NCI-H1092 treated with DMSO at 0.1 percent for 48 hours (cell line): ENCODE measurements at regions not wholly inside any gene's neighbourhood (a gene's known extent, or its start where the extent isn't known, plus 50 kb on each side); places are given as distances from the start of the nearest gene placed in this dataset.
A peak's percentile ranks its signal among the peaks of the same experiment; 100 is the strongest.
"Not testable (repeated sequence)": the region's sequence is repeated elsewhere in the genome, so short reads cannot be mapped to it uniquely, and the experiment has no call there.

Source experiments
- DNase-seq: peaks from one replicate; lab custom pipeline; 2025; lab: John Stamatoyannopoulos, UW

DNA sequence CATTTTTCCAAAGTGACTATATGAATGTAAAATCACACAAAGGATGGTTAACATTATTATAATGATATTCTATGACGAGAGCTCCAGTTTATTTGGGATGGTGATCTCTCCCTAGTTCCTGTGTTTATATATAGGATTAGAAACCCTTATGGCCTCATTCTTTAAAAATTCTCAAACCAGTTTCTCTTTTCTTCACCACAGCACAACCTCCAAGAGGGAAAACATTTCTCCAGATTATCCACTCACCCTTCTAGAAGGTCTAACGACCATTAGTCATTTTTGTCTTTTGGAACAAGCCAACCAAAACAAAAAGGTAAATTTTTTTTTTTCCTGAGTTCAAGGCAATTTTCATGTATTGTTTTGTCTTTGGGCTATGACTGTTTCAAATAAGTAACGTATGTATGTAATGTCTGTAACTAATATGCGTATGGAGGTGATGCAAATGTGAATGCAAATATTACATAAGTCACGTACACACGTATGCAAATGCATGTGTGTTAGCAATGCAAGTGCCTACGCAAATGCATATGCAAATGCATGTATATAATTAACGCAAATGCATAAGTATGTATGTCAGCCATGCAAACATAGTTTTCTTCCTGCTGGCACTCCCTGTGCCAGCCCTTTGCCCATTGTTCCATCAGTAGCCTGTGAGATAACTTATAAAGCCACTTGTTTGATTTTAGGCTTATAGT, 72.5 kb upstream of the MORC3 start:
- no peak for DNase-seq

GRCh38 chr21:36249576-36250422, 70.2 kb upstream of the MORC3 start:
- no peak for DNase-seq

DNA sequence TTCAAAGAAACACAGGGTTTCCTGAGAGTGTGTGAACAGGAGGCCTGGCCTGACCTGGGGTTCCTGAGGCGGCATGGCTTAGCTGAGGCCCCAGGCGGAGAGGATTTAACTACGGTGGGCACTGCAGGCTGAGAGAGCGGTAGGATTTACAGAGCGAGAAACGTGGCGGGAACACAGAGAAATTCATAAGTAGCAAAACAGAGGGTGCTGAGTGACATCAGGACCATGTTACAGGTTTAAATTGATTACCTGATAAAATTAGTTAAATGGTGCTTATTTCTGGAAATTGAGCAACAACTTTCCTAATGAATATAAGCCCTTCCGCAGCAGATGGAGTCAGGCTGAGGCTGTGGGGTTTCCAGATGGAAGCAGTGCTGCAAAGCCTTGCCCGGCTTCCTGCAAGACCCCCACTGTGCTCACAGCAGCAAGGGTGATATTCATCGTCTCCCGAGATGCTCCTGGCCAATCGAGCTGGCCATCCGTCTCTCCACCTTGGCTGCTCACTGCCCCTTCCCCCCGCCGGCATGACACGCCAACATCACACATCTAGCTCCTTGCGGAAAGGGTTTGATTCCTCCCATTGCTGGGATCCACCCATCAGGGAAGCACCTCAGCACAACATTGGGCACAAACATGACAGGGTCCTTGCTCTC, 69.4 kb upstream of the MORC3 start:
- DNase-seq = no peak

DNA sequence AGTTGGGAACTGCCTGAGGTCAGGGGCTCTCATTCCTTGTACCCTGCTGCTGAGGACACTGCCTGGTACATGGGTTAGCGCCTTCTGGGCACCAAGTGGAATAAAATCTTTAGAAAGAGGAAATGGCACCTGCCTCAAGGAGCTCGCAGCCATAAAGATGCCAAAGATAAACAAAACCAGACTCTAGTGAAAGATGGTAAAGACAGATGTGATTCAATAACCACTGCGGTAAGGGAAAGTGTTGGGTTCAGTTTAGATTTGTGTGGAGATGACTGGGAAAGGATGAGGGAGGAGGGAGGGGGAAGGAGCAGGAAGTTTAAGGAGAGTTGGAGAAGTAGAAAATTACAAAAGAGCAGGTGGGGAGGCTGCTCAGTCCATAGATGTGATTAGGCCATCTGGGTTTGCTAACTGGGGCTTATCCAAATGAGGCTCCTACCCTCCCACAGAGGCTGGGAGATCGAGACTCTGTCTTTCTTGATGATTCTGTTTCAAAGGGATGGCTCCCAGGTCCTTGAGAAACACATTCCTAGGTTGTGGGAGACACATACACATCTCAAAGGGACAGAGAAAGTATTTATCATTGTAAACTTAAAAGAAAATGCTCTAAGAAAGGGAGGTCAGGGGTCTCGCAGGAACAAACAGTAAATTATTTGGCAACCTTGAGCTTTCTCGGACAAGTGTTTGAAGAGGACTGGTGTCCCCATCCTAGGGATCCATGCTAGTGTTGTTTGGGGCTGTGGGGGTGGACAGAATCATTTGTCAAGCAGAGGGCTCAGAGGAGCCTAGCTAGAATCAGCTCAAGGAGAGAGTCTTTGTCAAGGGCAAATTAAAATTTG, 65.7 kb upstream of the MORC3 start:
- no peak for DNase-seq

GRCh38 chr21:36255663-36256062, 64.3 kb upstream of the MORC3 start:
- no peak for DNase-seq

DNA sequence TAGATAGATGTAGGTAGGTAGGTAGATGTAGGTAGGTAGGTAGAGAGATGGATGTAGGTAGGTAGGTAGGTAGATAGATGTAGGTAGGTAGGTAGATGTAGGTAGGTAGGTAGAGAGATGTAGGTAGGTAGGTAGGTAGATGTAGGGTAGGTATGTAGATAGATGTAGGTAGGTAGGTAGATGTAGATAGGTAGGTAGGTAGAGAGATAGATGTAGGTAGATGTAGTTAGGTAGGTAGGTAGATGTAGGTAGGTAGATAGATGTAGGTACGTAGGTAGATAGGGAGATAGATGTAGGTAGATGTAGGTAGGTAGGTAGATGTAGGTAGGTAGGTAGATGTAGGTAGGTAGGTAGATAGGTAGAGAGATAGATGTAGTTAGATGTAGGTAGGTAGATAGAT, 62.3 kb upstream of the MORC3 start:
- DNase-seq = no peak

GRCh38 chr21:36260030-36260787, 59.8 kb upstream of the MORC3 start:
- peak; percentile 49 for DNase-seq

DNA sequence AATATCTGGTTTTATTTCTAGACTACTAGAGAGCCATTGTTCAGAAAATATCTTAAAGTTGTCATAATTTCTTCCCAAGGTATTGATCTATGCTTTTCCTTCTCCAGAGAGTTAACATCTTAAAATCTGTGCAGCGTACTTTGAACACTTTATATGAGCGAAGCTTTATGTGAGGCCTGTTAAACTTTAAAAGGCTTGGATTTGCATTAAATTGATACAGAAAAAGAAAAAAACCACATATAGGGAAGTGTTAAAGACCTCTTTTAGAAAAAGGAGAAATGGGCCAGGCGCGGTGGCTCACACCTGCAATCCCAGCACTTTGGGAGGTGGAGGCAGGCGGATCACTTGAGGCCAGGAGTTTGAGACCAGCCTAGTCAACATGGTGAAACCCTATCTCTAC, 59.2 kb upstream of the MORC3 start:
- DNase-seq = no peak

- no peak for DNase-seq
Measured at GRCh38 chr21:36261459-36261858, 58.5 kb upstream of the MORC3 start.

DNA sequence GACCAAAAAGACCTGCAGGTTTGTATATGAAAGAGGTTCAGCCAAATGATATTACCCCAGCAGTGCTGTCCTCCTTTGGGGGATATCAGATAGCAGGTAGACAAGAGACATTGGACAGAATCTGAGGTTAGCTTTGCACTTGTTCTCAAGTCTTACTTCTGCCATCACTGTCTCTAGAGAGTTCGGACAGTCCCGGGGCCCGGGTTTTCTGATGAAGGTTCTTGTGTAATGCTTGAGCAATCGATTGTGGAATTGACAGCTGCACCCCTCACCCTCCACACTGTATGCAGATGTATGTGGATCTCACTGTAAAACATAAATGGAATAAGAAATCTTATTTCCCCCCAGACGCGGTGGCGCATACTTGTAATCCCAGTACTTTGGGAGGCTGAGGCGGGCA, 56.2 kb upstream of the MORC3 start:
- no peak for DNase-seq

GRCh38 chr21:36265431-36265830, 54.6 kb upstream of the MORC3 start:
- DNase-seq = no peak

DNA sequence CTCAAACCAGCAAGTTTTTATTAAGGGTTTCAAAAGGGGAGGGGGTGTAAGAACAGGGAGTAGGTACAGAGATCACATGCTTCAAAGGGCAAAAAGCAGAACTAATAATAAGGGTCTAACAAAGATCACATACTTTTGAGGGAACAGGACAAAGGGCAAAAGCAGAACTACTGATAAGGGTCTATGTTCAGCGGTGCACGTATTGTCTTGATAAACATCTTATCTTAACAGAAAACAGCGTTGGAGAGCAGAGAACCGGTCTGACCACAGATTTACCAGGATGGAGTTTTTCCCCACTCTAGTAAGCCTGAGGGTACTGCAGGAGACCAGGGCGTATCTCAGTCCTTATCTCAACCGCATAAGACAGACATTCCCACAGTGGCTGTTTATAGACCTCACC, 52.2 kb upstream of the MORC3 start:
- DNase-seq = not testable (repeated sequence)

GRCh38 chr21:36268264-36268663, 51.7 kb upstream of the MORC3 start:
- DNase-seq = not testable (repeated sequence)
